GM12878 (cell line): ENCODE measurements at regions not wholly inside any gene's neighbourhood (a gene's known extent, or its start where the extent isn't known, plus 50 kb on each side); places are given as distances from the start of the nearest gene placed in this dataset.

ENCODE experiments used
- ATAC-seq: fragments of 200-7000 bp; cut with Tn5 transposase; 3 replicates; pipeline ENCODE4 v1.9.1; 2020; ENCODE audit warnings: mild to moderate bottlenecking, moderate library complexity
- BruUV-seq: library from RNA; stranded (reverse); fragments of 400-500 nt; replicated peaks from 2 replicates; lab custom pipeline; 2021; lab: Mats Ljungman, UMichigan
- CTCF ChIA-PET: fragments of 300-600 bp; sonication (Branson Sonifier 250); formaldehyde crosslinking; extraction: SDS; loops from one replicate; lab custom pipeline; 2021; ENCODE audit warnings: inconsistent platforms; lab: Yijun Ruan, JAX
- POLR2A ChIA-PET: fragments of 350-600 bp; formaldehyde crosslinking; extraction: SDS; loops from one replicate; lab custom pipeline; 2021; ENCODE audit warnings: inconsistent platforms; lab: Charles Lee
- RAD21 ChIA-PET: fragments of 300-600 bp; sonication (Branson Sonifier 250); formaldehyde crosslinking; loops from one replicate; lab custom pipeline; 2023; ENCODE audit warnings: antibody characterized with exemption; ENCODE audit not compliant: unreplicated experiment; lab: Charles Lee
- SMC1A ChIA-PET: fragments of 300-600 bp; sonication (Branson Sonifier 250); formaldehyde crosslinking; loops from one replicate; lab custom pipeline; 2023; ENCODE audit not compliant: unreplicated experiment, uncharacterized antibody; lab: Charles Lee
- DNase-seq: peaks from one replicate; pipeline ENCODE4 v3.0.0-alpha.2; 2011; ENCODE audit warnings: low read depth, low spot score
- FAIRE-seq: peaks from 3 replicates; lab custom pipeline; 2011; peaks lifted over from hg19 to GRCh38; lab: Jason Lieb, UNC
- H2AFZ ChIP-seq: 2 replicates; pipeline ENCODE4 v1.6.0; 2011; ENCODE audit warnings: low read depth, low read length, control low read depth; ENCODE audit not compliant: control insufficient read depth
- H3K27ac ChIP-seq: 2 replicates; pipeline ENCODE4 v1.5.1; 2011; ENCODE audit warnings: control low read depth; ENCODE audit not compliant: control insufficient read depth, insufficient read depth
- H3K27me3 ChIP-seq, 2 experiments: replicated peaks in 1 of 2; 2 replicates each; pipeline versions ENCODE4 v1.6.0 to v1.6.1; 2011; ENCODE audit warnings: low read length in 1 of 2; ENCODE audit not compliant: control insufficient read depth in 2 of 2, insufficient read depth in 2 of 2
- H3K36me3 ChIP-seq, 2 experiments: 2 replicates each; pipeline ENCODE4 v1.5.1; 2011; ENCODE audit warnings: low read length in 1 of 2; ENCODE audit not compliant: control insufficient read depth in 2 of 2, insufficient read depth in 2 of 2
- H3K4me1 ChIP-seq: 2 replicates; pipeline ENCODE4 v1.6.1; 2011; ENCODE audit warnings: mild to moderate bottlenecking, low read length, moderate library complexity, mixed read lengths; ENCODE audit not compliant: control insufficient read depth, insufficient read depth
- H3K4me2 ChIP-seq: 2 replicates; pipeline ENCODE4 v1.6.0; 2011; ENCODE audit warnings: control low read depth; ENCODE audit not compliant: control insufficient read depth, insufficient read depth
- H3K4me3 ChIP-seq: fragments of 200-600 bp; sonication (generic); 2 replicates; pipeline ENCODE4 v1.5.1; 2016
- H3K79me2 ChIP-seq: 2 replicates; pipeline ENCODE4 v1.6.0; 2011; ENCODE audit warnings: low read length; ENCODE audit not compliant: control insufficient read depth, insufficient read depth
- H3K9ac ChIP-seq: 2 replicates; pipeline ENCODE4 v1.8.0; 2011; ENCODE audit warnings: low read length, control low read depth, mixed read lengths; ENCODE audit not compliant: control insufficient read depth, insufficient read depth
- H3K9me3 ChIP-seq: replicated peaks from 3 replicates; pipeline ENCODE4 v1.5.1; 2011; ENCODE audit warnings: mild to moderate bottlenecking, low read length; ENCODE audit not compliant: control insufficient read depth, insufficient read depth
- H4K20me1 ChIP-seq: 2 replicates; pipeline ENCODE4 v1.6.0; 2011; ENCODE audit not compliant: control insufficient read depth, insufficient read depth
- ESRRA ChIP-seq: IDR thresholded peaks from 2 replicates; pipeline ENCODE4 v1.6.1; 2012; ENCODE audit warnings: mild to moderate bottlenecking, low read length, improper control_type of control experiment
- FOXM1 ChIP-seq: IDR thresholded peaks from 2 replicates; pipeline ENCODE4 v1.6.1; 2012; ENCODE audit warnings: low read depth, mild to moderate bottlenecking, inconsistent platforms, low read length, moderate library complexity
- PML ChIP-seq: IDR thresholded peaks from 2 replicates; pipeline ENCODE4 v1.6.1; 2012; ENCODE audit warnings: low read length, inconsistent platforms
- RB1 ChIP-seq: fragments of 450-650 bp; formaldehyde crosslinking; IDR thresholded peaks from 2 replicates; pipeline ENCODE4 v1.6.1; 2017; ENCODE audit warnings: mild to moderate bottlenecking, borderline replicate concordance
- RUNX3 ChIP-seq: IDR thresholded peaks from 2 replicates; pipeline ENCODE4 v1.6.1; 2012; ENCODE audit warnings: low read length, inconsistent platforms
- TCF3 ChIP-seq: IDR thresholded peaks from 2 replicates; pipeline ENCODE4 v1.6.1; 2012; ENCODE audit warnings: low read depth, mild to moderate bottlenecking, low read length, borderline replicate concordance; ENCODE audit not compliant: insufficient read depth
- WRNIP1 ChIP-seq: IDR thresholded peaks from 2 replicates; pipeline ENCODE4 v1.6.1; 2011; ENCODE audit warnings: low read depth, low read length, improper control_type of control experiment, borderline replicate concordance
- WGBS: methylation state at CpG from one replicate; pipeline ENCODE4 v1.1.6; 2016; ENCODE audit warnings: low lambda C conversion rate; ENCODE audit not compliant: insufficient replicate concordance, insufficient coverage; ENCODE audit errors: missing lambda C conversion rate; 5-methylcytosine and 5-hydroxymethylcytosine counted together
- in situ Hi-C: fragments of 300-500 bp; cut with MboI; formaldehyde crosslinking; loops from 9 replicates; pipeline ENCODE4 v1.14.3; 2018; ENCODE audit warnings: mixed read lengths
- intact Hi-C: fragments of 100-400 bp; cut with micrococcal nuclease; formaldehyde crosslinking; loops from one replicate; pipeline ENCODE4 v1.14.2; 2022; ENCODE audit not compliant: unreplicated experiment
- TF ChIP-seq, protein P1 (sequence below): fragments of 450-650 bp; IDR thresholded peaks from 2 replicates; pipeline ENCODE4 v1.6.1; 2018; ENCODE audit warnings: borderline replicate concordance, mild to moderate bottlenecking; ENCODE audit not compliant: partially characterized antibody
- TF ChIP-seq, protein P2 (sequence below): IDR thresholded peaks from 2 replicates; pipeline ENCODE4 v1.6.1; 2011; ENCODE audit warnings: borderline replicate concordance, low read depth, mild to moderate bottlenecking, moderate library complexity, low read length; ENCODE audit not compliant: insufficient read depth, poor library complexity, severe bottlenecking

DNA sequence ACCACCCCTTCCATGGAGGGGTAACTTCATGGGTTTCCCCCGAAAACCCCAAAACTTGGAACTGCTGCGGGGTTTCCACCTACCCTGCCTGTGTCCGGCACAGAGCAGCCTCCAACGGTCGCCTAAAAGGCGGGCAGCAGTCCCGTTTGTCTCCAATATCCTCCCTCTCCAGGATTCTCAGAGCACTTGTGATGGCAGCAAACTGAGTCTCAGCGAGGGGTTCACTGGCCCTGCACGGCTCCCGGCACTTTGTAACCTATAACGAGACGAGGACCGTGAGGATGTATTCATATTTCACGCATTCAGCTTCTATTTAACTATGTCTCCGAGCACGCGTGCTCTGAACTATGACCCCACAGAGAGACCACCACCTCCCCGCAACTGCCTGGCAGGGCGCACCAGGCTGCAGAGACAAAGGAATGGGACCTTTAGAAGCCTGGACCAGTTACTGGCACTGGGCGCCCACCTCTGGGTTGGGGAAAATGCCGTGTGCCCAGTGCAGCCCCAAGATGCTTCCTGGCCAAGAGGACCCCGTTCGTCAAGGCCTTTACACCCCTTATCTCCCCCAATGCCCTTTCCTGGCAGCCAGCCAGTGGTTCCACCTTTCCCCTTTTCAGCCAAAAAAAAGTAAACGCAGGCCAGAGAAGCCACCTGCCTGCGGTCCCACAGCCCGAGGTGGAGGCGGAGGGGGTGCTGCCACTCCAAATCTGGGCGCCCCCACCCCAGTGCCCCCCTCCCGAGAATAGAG is 173.1 kb upstream of the RTL1 start (continued):
- TF ChIP-seq, protein P1, sequence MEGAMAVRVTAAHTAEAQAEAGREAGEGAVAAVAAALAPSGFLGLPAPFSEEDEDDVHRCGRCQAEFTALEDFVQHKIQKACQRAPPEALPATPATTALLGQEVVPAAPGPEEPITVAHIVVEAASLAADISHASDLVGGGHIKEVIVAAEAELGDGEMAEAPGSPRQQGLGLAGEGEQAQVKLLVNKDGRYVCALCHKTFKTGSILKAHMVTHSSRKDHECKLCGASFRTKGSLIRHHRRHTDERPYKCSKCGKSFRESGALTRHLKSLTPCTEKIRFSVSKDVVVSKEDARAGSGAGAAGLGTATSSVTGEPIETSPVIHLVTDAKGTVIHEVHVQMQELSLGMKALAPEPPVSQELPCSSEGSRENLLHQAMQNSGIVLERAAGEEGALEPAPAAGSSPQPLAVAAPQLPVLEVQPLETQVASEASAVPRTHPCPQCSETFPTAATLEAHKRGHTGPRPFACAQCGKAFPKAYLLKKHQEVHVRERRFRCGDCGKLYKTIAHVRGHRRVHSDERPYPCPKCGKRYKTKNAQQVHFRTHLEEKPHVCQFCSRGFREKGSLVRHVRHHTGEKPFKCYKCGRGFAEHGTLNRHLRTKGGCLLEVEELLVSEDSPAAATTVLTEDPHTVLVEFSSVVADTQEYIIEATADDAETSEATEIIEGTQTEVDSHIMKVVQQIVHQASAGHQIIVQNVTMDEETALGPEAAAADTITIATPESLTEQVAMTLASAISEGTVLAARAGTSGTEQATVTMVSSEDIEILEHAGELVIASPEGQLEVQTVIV = no peak

DNA sequence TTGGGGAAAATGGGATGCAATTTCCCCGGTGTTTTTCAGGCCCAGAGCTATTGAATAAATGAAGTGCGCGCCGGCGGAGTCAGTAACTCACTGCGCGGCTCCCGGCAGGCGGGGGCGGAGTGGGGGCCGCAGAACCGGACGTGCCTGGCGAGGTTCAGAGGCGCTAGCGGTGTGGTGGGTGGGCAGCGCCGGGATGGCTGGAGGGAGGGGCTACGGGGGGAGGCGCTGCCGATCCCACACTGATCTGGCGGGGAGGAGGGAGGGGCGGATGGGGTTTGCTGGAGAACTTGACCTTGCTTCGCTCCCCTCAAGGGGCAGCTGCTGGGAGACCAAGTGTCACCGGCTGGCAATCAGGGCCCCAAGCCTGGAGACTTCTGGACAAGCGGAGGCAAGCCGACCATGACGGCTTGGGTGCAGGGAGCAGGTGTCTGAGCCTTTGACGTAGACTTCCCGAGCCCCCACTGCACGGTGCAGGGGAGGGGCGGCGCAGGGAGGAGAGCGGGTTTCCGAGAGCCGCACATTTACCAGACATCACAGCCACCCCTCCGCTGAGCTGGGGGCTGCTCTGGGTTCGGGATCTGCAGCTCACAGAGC is 174.1 kb upstream of the RTL1 start:
- RAD21 ChIA-PET = no interaction called here
- no peak for TF ChIP-seq FOXM1
- TF ChIP-seq ESRRA = no peak
- TF ChIP-seq PML = no peak
- no peak for TF ChIP-seq RUNX3
- no peak for TF ChIP-seq WRNIP1
- TF ChIP-seq, protein P2, sequence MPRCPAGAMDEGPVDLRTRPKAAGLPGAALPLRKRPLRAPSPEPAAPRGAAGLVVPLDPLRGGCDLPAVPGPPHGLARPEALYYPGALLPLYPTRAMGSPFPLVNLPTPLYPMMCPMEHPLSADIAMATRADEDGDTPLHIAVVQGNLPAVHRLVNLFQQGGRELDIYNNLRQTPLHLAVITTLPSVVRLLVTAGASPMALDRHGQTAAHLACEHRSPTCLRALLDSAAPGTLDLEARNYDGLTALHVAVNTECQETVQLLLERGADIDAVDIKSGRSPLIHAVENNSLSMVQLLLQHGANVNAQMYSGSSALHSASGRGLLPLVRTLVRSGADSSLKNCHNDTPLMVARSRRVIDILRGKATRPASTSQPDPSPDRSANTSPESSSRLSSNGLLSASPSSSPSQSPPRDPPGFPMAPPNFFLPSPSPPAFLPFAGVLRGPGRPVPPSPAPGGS = no peak
- no peak for TF ChIP-seq RB1
- TF ChIP-seq TCF3 = no peak
- no peaks in the 10 kb centered on the region for H3K4me1 ChIP-seq
- ATAC-seq (no peak), DNase-seq (no peak), FAIRE-seq (no peak)
- POLR2A ChIA-PET = no interaction called here
- no peak overlapping the region for H2AFZ ChIP-seq
- H3K4me3 ChIP-seq = no peak overlapping the region
- in situ Hi-C loops (no loop called here), intact Hi-C loops (no loop called here)
- no peak overlapping the region for H3K27ac ChIP-seq
- SMC1A ChIA-PET = no interaction called here
- H3K9me3 ChIP-seq = no peaks in the 10 kb centered on the region
- H4K20me1 ChIP-seq = no peaks in the 10 kb centered on the region
- H3K27me3 ChIP-seq = no peaks in the 10 kb centered on the region
- 5% methylated on average over 32 of the region's 38 CpGs for WGBS
- no peaks in the 10 kb centered on the region for H3K79me2 ChIP-seq
- no peak overlapping the region for H3K4me2 ChIP-seq
- BruUV-seq = no TSS peak
- CTCF ChIA-PET = no interaction called here
- H3K36me3 ChIP-seq = no peaks in the 10 kb centered on the region
- H3K9ac ChIP-seq = no peak overlapping the region
